ENCODE measurements at regions not wholly inside any gene's neighbourhood (a gene's known extent, or its start where the extent isn't known, plus 50 kb on each side); places are given as distances from the start of the nearest gene placed in this dataset.

- TF ChIP-seq, protein P1, sequence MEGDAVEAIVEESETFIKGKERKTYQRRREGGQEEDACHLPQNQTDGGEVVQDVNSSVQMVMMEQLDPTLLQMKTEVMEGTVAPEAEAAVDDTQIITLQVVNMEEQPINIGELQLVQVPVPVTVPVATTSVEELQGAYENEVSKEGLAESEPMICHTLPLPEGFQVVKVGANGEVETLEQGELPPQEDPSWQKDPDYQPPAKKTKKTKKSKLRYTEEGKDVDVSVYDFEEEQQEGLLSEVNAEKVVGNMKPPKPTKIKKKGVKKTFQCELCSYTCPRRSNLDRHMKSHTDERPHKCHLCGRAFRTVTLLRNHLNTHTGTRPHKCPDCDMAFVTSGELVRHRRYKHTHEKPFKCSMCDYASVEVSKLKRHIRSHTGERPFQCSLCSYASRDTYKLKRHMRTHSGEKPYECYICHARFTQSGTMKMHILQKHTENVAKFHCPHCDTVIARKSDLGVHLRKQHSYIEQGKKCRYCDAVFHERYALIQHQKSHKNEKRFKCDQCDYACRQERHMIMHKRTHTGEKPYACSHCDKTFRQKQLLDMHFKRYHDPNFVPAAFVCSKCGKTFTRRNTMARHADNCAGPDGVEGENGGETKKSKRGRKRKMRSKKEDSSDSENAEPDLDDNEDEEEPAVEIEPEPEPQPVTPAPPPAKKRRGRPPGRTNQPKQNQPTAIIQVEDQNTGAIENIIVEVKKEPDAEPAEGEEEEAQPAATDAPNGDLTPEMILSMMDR (IDR thresholded peaks at IDR 0.05; ENCODE audit: borderline replicate concordance, extremely low read depth, low read length, poor library complexity, severe bottlenecking), result no peak
- no peak for TF ChIP-seq EZH2 (IDR thresholded peaks at IDR 0.05; ENCODE audit: borderline replicate concordance, low read depth, low read length, severe bottlenecking)
Measured at GRCh38 chr14:53851394-53852090, 105.1 kb downstream of the BMP4 start.

Measured in DND-41 (cell line).